SK-N-MC (cell line): ENCODE measurements at regions not wholly inside any gene's neighbourhood (a gene's known extent, or its start where the extent isn't known, plus 50 kb on each side); places are given as distances from the start of the nearest gene placed in this dataset.

Experiments used
- DNase-seq: peaks from one replicate; pipeline ENCODE4 v3.0.0-alpha.2; 2011; ENCODE audit warnings: low read depth, low spot score
- H3K27ac ChIP-seq: fragments of 200-600 bp; sonication (generic); 2 replicates; pipeline ENCODE4 v1.5.1; 2016; ENCODE audit warnings: mixed run types
- H3K36me3 ChIP-seq: fragments of 200-600 bp; sonication (generic); 2 replicates; pipeline ENCODE4 v1.6.1; 2017; ENCODE audit warnings: antibody characterized with exemption, low read length, mixed read lengths; ENCODE audit not compliant: insufficient read depth
- H3K4me3 ChIP-seq: fragments of 200-600 bp; sonication (generic); 2 replicates; pipeline ENCODE4 v1.5.1; 2016
- H3K9ac ChIP-seq: fragments of 200-600 bp; sonication (generic); 2 replicates; pipeline ENCODE4 v1.8.0; 2017; ENCODE audit warnings: mixed run types, mixed read lengths; ENCODE audit not compliant: insufficient read length
- H3K9me3 ChIP-seq: fragments of 200-600 bp; sonication (generic); 2 replicates; pipeline ENCODE4 v1.6.1; 2017; ENCODE audit warnings: low read depth, mild to moderate bottlenecking, antibody characterized with exemption, low read length, moderate library complexity, mixed read lengths
- EZH2 ChIP-seq: fragments of 200-600 bp; sonication (generic); IDR thresholded peaks from one replicate; pipeline ENCODE4 v1.6.1; 2017; ENCODE audit warnings: antibody characterized with exemption
- FOXP2 ChIP-seq: optimal IDR thresholded peaks from 2 replicates; pipeline ENCODE3; 2011; ENCODE audit warnings: mild to moderate bottlenecking, moderate library complexity; ENCODE audit not compliant: insufficient read depth; ENCODE audit errors: extremely low read length, control extremely low read depth
- POLR2AphosphoS5 ChIP-seq: IDR thresholded peaks from 2 replicates; pipeline ENCODE4 v1.6.1; 2012; ENCODE audit warnings: mild to moderate bottlenecking, low read depth, low read length, borderline replicate concordance

- Histone ChIP-seq H3K27ac (no peak overlapping the region), H3K4me3 (no peak overlapping the region), H3K36me3 (no peaks in the 10 kb centered on the region), H3K9me3 (no peaks in the 10 kb centered on the region), H3K9ac (no peak overlapping the region)
- TF ChIP-seq POLR2AphosphoS5 (no peak), FOXP2 (no peak), EZH2 (no peak)
- no peak for DNase-seq
These were observed 494.7 kb downstream of the EPHA5 start for GRCh38 chr4:65175585-65175984.

GRCh38 chr4:65170768-65171514 is 499.3 kb downstream of the EPHA5 start:
- Histone ChIP-seq H3K36me3 (no peaks in the 10 kb centered on the region), H3K27ac (no peak overlapping the region), H3K4me3 (no peak overlapping the region), H3K9me3 (no peaks in the 10 kb centered on the region), H3K9ac (no peak overlapping the region)
- no peak for DNase-seq
- TF ChIP-seq EZH2 (no peak), FOXP2 (no peak), POLR2AphosphoS5 (no peak)

GRCh38 chr4:65167719-65168118 is 502.6 kb downstream of the EPHA5 start:
- Histone ChIP-seq H3K9me3 (no peaks in the 10 kb centered on the region), H3K9ac (no peak overlapping the region), H3K27ac (no peak overlapping the region), H3K4me3 (no peak overlapping the region), H3K36me3 (no peaks in the 10 kb centered on the region)
- TF ChIP-seq EZH2 (no peak), FOXP2 (no peak), POLR2AphosphoS5 (no peak)
- DNase-seq = no peak

GRCh38 chr4:65152205-65152604 is 518.1 kb downstream of the EPHA5 start:
- Histone ChIP-seq H3K4me3 (no peak overlapping the region), H3K36me3 (no peaks in the 10 kb centered on the region), H3K27ac (no peak overlapping the region), H3K9ac (no peak overlapping the region), H3K9me3 (no peaks in the 10 kb centered on the region)
- no peak for DNase-seq
- TF ChIP-seq FOXP2 = no peak
- TF ChIP-seq POLR2AphosphoS5 = no peak
- no peak for TF ChIP-seq EZH2

- no peak for DNase-seq
- H3K9ac ChIP-seq = no peak overlapping the region
- no peak overlapping the region for H3K27ac ChIP-seq
- no peaks in the 10 kb centered on the region for H3K36me3 ChIP-seq
- no peak for TF ChIP-seq FOXP2
- TF ChIP-seq EZH2 = no peak
- no peak for TF ChIP-seq POLR2AphosphoS5
- H3K4me3 ChIP-seq = no peak overlapping the region
- no peaks in the 10 kb centered on the region for H3K9me3 ChIP-seq
These were observed 530.3 kb downstream of the EPHA5 start for GRCh38 chr4:65139998-65140397.

GRCh38 chr4:65126200-65126599 is 544.1 kb downstream of the EPHA5 start:
- H3K9me3 ChIP-seq = no peaks in the 10 kb centered on the region
- no peaks in the 10 kb centered on the region for H3K36me3 ChIP-seq
- TF ChIP-seq EZH2 (no peak), POLR2AphosphoS5 (no peak), FOXP2 (no peak)
- H3K9ac ChIP-seq = no peak overlapping the region
- H3K4me3 ChIP-seq = no peak overlapping the region
- no peak for DNase-seq
- H3K27ac ChIP-seq = no peak overlapping the region

- TF ChIP-seq FOXP2 (no peak), POLR2AphosphoS5 (no peak), EZH2 (no peak)
- no peak overlapping the region for H3K27ac ChIP-seq
- DNase-seq = no peak
- no peaks in the 10 kb centered on the region for H3K9me3 ChIP-seq
- H3K36me3 ChIP-seq = no peaks in the 10 kb centered on the region
- no peak overlapping the region for H3K9ac ChIP-seq
- H3K4me3 ChIP-seq = no peak overlapping the region
These were observed 550.0 kb downstream of the EPHA5 start for GRCh38 chr4:65120287-65120686.

- Histone ChIP-seq H3K9ac (no peak overlapping the region), H3K36me3 (no peaks in the 10 kb centered on the region), H3K27ac (no peak overlapping the region), H3K4me3 (no peak overlapping the region), H3K9me3 (no peaks in the 10 kb centered on the region)
- DNase-seq = no peak
- TF ChIP-seq POLR2AphosphoS5 (no peak), FOXP2 (no peak), EZH2 (no peak)
These were observed 567.9 kb downstream of the EPHA5 start for GRCh38 chr4:65102419-65102818.

GRCh38 chr4:65096630-65097029 is 573.7 kb downstream of the EPHA5 start:
- Histone ChIP-seq H3K9me3 (no peaks in the 10 kb centered on the region), H3K4me3 (no peak overlapping the region), H3K27ac (no peak overlapping the region), H3K9ac (no peak overlapping the region), H3K36me3 (no peaks in the 10 kb centered on the region)
- DNase-seq = no peak
- TF ChIP-seq POLR2AphosphoS5 (no peak), EZH2 (no peak), FOXP2 (no peak)
